ENCODE measurements at regions not wholly inside any gene's neighbourhood (a gene's known extent, or its start where the extent isn't known, plus 50 kb on each side); places are given as distances from the start of the nearest gene placed in this dataset.

GRCh38 chr15:61753018-61753710, 307.1 kb downstream of the VPS13C start:
- no peak for TF ChIP-seq CTCF (IDR thresholded peaks at IDR 0.05; ENCODE audit: insufficient read depth, low read depth, low read length)
- Histone ChIP-seq H3K36me3 (ENCODE audit: control insufficient read depth, insufficient read depth, low read length) (no peaks in the 10 kb centered on the region), H3K27me3 (ENCODE audit: control insufficient read depth, insufficient read depth, low read length) (no peaks in the 10 kb centered on the region), H3K4me3 (ENCODE audit: low read depth, low read length) (no peak overlapping the region)
- no peak for DNase-seq (ENCODE audit: low read depth)
- CTCF ChIA-PET: no interaction called here
- POLR2A ChIA-PET: no interaction called here

GRCh38 chr15:61752001-61752400, 308.2 kb downstream of the VPS13C start:
- TF ChIP-seq CTCF (IDR thresholded peaks at IDR 0.05; ENCODE audit: insufficient read depth, low read depth, low read length): no peak

GRCh38 chr15:61750271-61751084, 309.8 kb downstream of the VPS13C start:
- CTCF ChIA-PET: no interaction called here

More at GRCh38 chr15:61752001-61752400, 308.2 kb downstream of the VPS13C start:
- DNase-seq (ENCODE audit: low read depth): no peak
- POLR2A ChIA-PET: no interaction called here
- Histone ChIP-seq H3K4me3 (ENCODE audit: low read depth, low read length) (no peak overlapping the region), H3K27me3 (ENCODE audit: control insufficient read depth, insufficient read depth, low read length) (no peaks in the 10 kb centered on the region), H3K36me3 (ENCODE audit: control insufficient read depth, insufficient read depth, low read length) (no peaks in the 10 kb centered on the region)
- CTCF ChIA-PET: interaction anchor here (0.6 kb wide), 1 partner anchor 81 kb away, joined by 3 read pairs; no protein-coding TSS in a partner anchor

GRCh38 chr15:61749169-61749568, 311.1 kb downstream of the VPS13C start:
- no peaks in the 10 kb centered on the region for H3K36me3 ChIP-seq (ENCODE audit: control insufficient read depth, insufficient read depth, low read length)
- H3K27me3 ChIP-seq (ENCODE audit: control insufficient read depth, insufficient read depth, low read length): no peaks in the 10 kb centered on the region
- no peak overlapping the region for H3K4me3 ChIP-seq (ENCODE audit: low read depth, low read length)
- TF ChIP-seq CTCF (IDR thresholded peaks at IDR 0.05; ENCODE audit: insufficient read depth, low read depth, low read length): no peak
- no peak for DNase-seq (ENCODE audit: low read depth)
- CTCF ChIA-PET: no interaction called here
- POLR2A ChIA-PET: no interaction called here

More at GRCh38 chr15:61750271-61751084, 309.8 kb downstream of the VPS13C start:
- DNase-seq (ENCODE audit: low read depth): no peak
- TF ChIP-seq CTCF (IDR thresholded peaks at IDR 0.05; ENCODE audit: insufficient read depth, low read depth, low read length): no peak
- H3K27me3 ChIP-seq (ENCODE audit: control insufficient read depth, insufficient read depth, low read length): no peaks in the 10 kb centered on the region
- H3K4me3 ChIP-seq (ENCODE audit: low read depth, low read length): no peak overlapping the region
- H3K36me3 ChIP-seq (ENCODE audit: control insufficient read depth, insufficient read depth, low read length): no peaks in the 10 kb centered on the region
- POLR2A ChIA-PET: no interaction called here

GRCh38 chr15:61748529-61748928, 311.7 kb downstream of the VPS13C start:
- CTCF ChIA-PET: no interaction called here
- no peak for DNase-seq (ENCODE audit: low read depth)

More at GRCh38 chr15:61748529-61748928, 311.7 kb downstream of the VPS13C start:
- no peaks in the 10 kb centered on the region for H3K36me3 ChIP-seq (ENCODE audit: control insufficient read depth, insufficient read depth, low read length)
- H3K27me3 ChIP-seq (ENCODE audit: control insufficient read depth, insufficient read depth, low read length): no peaks in the 10 kb centered on the region
- no peak for TF ChIP-seq CTCF (IDR thresholded peaks at IDR 0.05; ENCODE audit: insufficient read depth, low read depth, low read length)
- no peak overlapping the region for H3K4me3 ChIP-seq (ENCODE audit: low read depth, low read length)
- POLR2A ChIA-PET: no interaction called here

Data from BJ (cell line).